HEK293 (cell line): ENCODE measurements at regions not wholly inside any gene's neighbourhood (a gene's known extent, or its start where the extent isn't known, plus 50 kb on each side); places are given as distances from the start of the nearest gene placed in this dataset.

Source experiments
- PRDM1 ChIP-seq: fragments of 450-650 bp; formaldehyde crosslinking; IDR thresholded peaks from 2 replicates; pipeline ENCODE4; 2016; ENCODE audit warnings: missing biosample characterization, missing genetic modification characterization
- REPIN1 ChIP-seq: fragments of 450-650 bp; formaldehyde crosslinking; IDR thresholded peaks from 2 replicates; pipeline ENCODE4 v1.5.1; 2017; ENCODE audit warnings: missing biosample characterization, missing genetic modification characterization, low read depth
- SP2 ChIP-seq: fragments of 450-650 bp; formaldehyde crosslinking; IDR thresholded peaks from 2 replicates; pipeline ENCODE4 v1.5.1; 2016; ENCODE audit warnings: missing biosample characterization, missing genetic modification characterization
- ZFP37 ChIP-seq: fragments of 450-650 bp; formaldehyde crosslinking; IDR thresholded peaks from 2 replicates; pipeline ENCODE4 v1.5.1; 2016; ENCODE audit warnings: missing biosample characterization, missing genetic modification characterization
- ZNF571 ChIP-seq: fragments of 450-650 bp; formaldehyde crosslinking; IDR thresholded peaks from 2 replicates; pipeline ENCODE4 v1.5.0; 2017; ENCODE audit warnings: missing biosample characterization, missing genetic modification characterization
- ZNF654 ChIP-seq: fragments of 450-650 bp; formaldehyde crosslinking; IDR thresholded peaks from 2 replicates; pipeline ENCODE4 v1.5.1; 2016; ENCODE audit warnings: low read depth, missing biosample characterization, missing genetic modification characterization
- ZNF658 ChIP-seq: fragments of 450-650 bp; formaldehyde crosslinking; IDR thresholded peaks from 2 replicates; pipeline ENCODE4; 2016; ENCODE audit warnings: missing biosample characterization, missing genetic modification characterization
- TF ChIP-seq, protein P1 (sequence below): fragments of 450-650 bp; formaldehyde crosslinking; IDR thresholded peaks from 2 replicates; pipeline ENCODE4 v1.5.1; 2016; ENCODE audit warnings: missing biosample characterization, missing genetic modification characterization

GRCh38 chr10:78354101-78354500 is 320.4 kb downstream of the RPS24 start:
- TF ChIP-seq, protein P1, sequence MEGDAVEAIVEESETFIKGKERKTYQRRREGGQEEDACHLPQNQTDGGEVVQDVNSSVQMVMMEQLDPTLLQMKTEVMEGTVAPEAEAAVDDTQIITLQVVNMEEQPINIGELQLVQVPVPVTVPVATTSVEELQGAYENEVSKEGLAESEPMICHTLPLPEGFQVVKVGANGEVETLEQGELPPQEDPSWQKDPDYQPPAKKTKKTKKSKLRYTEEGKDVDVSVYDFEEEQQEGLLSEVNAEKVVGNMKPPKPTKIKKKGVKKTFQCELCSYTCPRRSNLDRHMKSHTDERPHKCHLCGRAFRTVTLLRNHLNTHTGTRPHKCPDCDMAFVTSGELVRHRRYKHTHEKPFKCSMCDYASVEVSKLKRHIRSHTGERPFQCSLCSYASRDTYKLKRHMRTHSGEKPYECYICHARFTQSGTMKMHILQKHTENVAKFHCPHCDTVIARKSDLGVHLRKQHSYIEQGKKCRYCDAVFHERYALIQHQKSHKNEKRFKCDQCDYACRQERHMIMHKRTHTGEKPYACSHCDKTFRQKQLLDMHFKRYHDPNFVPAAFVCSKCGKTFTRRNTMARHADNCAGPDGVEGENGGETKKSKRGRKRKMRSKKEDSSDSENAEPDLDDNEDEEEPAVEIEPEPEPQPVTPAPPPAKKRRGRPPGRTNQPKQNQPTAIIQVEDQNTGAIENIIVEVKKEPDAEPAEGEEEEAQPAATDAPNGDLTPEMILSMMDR (tag by site-specific recombination): no peak
- TF ChIP-seq REPIN1 (tag by site-specific recombination): no peak
- no peak for TF ChIP-seq SP2 (tag by site-specific recombination)
- no peak for TF ChIP-seq ZNF654 (tag by site-specific recombination)
- no peak for TF ChIP-seq ZNF571 (tag by site-specific recombination)
- TF ChIP-seq ZFP37: no peak
- TF ChIP-seq PRDM1 (tag by site-specific recombination): no peak
- TF ChIP-seq ZNF658 (tag by site-specific recombination): no peak
